ENCODE measurements at regions not wholly inside any gene's neighbourhood (a gene's known extent, or its start where the extent isn't known, plus 50 kb on each side); places are given as distances from the start of the nearest gene placed in this dataset.

- no peak for TF ChIP-seq CTCF (conservative IDR thresholded peaks at IDR 0.05)
- no peak for TF ChIP-seq ZFX (IDR thresholded peaks at IDR 0.05)
These were observed 266.7 kb downstream of the LRFN2 start for GRCh38 chr6:40320441-40320840.
